Activated CD8-positive, alpha-beta T cell treated with anti-CD3 and anti-CD28 coated beads for 36 hours (primary cell): ENCODE measurements at regions not wholly inside any gene's neighbourhood (a gene's known extent, or its start where the extent isn't known, plus 50 kb on each side); places are given as distances from the start of the nearest gene placed in this dataset.
"Not testable (repeated sequence)": the region's sequence is repeated elsewhere in the genome, so short reads cannot be mapped to it uniquely, and the experiment has no call there.

Source experiments
- ATAC-seq: fragments of 200-7000 bp; cut with Tn5 transposase; one replicate; pipeline ENCODE4 v1.10.0; 2021; ENCODE audit warnings: mild to moderate bottlenecking, moderate library complexity
- CTCF ChIA-PET: fragments of 350-600 bp; sonication (Branson Sonifier 250); formaldehyde crosslinking; loops from one replicate; lab custom pipeline; 2021; ENCODE audit warnings: antibody characterized with exemption; lab: Charles Lee
- POLR2A ChIA-PET: fragments of 350-600 bp; sonication (Branson Sonifier 250); formaldehyde crosslinking; loops from one replicate; lab custom pipeline; 2021; ENCODE audit warnings: antibody characterized with exemption; lab: Charles Lee
- DNase-seq: peaks from one replicate; pipeline ENCODE4 v3.0.0-alpha.2; 2020
- H3K27ac Mint-ChIP-seq: one replicate; pipeline ENCODE4 v1.8.0; 2021; ENCODE audit warnings: mild to moderate bottlenecking, mixed read lengths
- H3K27me3 Mint-ChIP-seq: one replicate; pipeline ENCODE4 v1.8.0; 2021; ENCODE audit warnings: mixed read lengths
- H3K36me3 Mint-ChIP-seq: one replicate; pipeline ENCODE4 v1.8.0; 2021; ENCODE audit warnings: low read depth, mixed read lengths
- H3K4me1 Mint-ChIP-seq: one replicate; pipeline ENCODE4 v1.8.0; 2021; ENCODE audit warnings: low read depth, mixed read lengths
- H3K4me3 Mint-ChIP-seq: one replicate; pipeline ENCODE4 v1.8.0; 2021; ENCODE audit warnings: mild to moderate bottlenecking, moderate library complexity, mixed read lengths
- H3K9me3 Mint-ChIP-seq: one replicate; pipeline ENCODE4 v1.8.0; 2021; ENCODE audit warnings: mixed read lengths
- intact Hi-C: fragments of 100-400 bp; cut with micrococcal nuclease; formaldehyde crosslinking; loops from one replicate; pipeline ENCODE4 v1.10.0; 2022

DNA sequence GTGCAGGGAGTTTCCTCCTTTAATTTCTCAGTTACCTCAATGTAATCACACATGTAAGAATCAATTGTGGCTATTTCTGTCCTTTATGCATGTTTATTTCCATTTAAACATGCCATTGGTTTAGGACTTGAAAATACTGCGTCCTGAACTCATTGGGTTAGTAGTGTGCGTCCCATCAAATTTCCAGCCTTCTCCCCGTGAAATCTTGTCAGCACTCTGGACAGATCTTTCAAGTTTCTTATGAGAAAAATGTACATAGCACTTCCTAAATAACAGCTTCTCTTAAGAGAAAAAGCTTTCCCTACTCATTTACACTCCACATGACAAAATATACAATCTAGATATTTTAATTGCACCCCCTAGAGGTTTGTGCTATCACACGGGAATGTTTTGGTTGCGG, 353.9 kb upstream of the FOLH1 start:
- H3K36me3 Mint-ChIP-seq, H3K4me1 Mint-ChIP-seq, ATAC-seq, H3K4me3 Mint-ChIP-seq, H3K27ac Mint-ChIP-seq, intact Hi-C loops, POLR2A ChIA-PET, CTCF ChIA-PET, DNase-seq, H3K27me3 Mint-ChIP-seq, H3K9me3 Mint-ChIP-seq: not testable (repeated sequence)

DNA sequence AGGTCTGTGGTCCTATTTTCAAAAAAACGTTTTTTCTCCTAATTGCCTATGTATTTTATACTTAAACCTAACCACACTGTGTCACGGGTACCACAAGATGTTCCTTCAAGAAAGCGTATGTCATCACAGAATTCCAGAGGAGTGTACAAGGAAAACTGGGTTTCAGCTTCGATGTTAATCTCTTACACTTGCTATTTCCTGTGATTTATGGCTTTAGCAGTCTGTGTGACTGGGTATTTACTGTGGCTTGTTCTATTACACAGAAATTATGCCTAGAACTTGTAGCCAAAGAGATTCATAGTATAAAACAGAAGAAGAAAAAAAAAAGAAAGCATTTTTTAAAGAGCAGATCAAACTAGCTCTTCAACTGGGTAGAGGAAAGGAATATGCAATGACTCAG, 371.1 kb upstream of the FOLH1 start:
- ATAC-seq, DNase-seq, H3K36me3 Mint-ChIP-seq, H3K4me3 Mint-ChIP-seq, CTCF ChIA-PET, H3K27me3 Mint-ChIP-seq, H3K4me1 Mint-ChIP-seq, H3K27ac Mint-ChIP-seq, H3K9me3 Mint-ChIP-seq, POLR2A ChIA-PET, intact Hi-C loops: not testable (repeated sequence)

DNA sequence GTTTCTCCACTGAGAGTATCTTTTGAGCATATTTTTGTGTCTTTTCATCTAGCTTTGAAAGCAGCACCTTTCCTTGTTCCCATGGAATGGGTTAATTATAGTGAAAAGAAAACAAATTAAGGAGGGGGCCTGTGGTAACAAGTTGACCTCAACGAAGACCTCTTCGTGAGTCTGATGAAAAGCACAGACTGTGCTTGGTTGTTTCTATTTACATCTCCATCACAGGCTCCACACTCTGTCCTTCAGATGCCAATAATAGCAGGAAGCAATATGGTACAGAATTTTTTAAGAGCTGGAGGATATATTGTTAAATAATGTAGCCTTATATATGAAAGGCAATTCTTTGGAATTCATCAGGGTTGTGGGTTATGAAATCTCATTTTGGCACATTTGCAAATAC, 366.7 kb upstream of the OR4C13 start:
- DNase-seq, H3K9me3 Mint-ChIP-seq, H3K4me1 Mint-ChIP-seq, H3K4me3 Mint-ChIP-seq, H3K27me3 Mint-ChIP-seq, H3K36me3 Mint-ChIP-seq, CTCF ChIA-PET, H3K27ac Mint-ChIP-seq, intact Hi-C loops, ATAC-seq, POLR2A ChIA-PET: not testable (repeated sequence)

DNA sequence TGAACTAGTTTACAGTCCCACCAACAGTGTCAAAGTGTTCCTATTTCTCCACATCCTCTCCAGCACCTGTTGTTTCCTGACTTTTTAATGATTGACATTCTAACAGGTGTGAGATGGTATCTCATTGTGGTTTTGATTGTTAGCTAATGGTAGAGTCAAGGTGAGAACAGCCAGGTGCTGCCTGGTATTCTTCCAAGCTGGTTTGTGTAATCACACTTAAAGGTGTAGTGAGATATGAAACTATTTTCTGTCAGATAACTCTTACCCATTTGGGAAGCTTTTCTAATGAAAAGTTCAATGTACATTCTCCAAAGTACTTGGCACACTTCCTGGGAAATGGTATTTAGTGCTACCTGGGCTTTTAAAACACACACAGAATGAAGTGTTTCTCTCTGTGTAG, 343.3 kb upstream of the OR4C13 start:
- CTCF ChIA-PET, H3K27me3 Mint-ChIP-seq, H3K4me3 Mint-ChIP-seq, DNase-seq, H3K4me1 Mint-ChIP-seq, H3K9me3 Mint-ChIP-seq, intact Hi-C loops, POLR2A ChIA-PET, H3K36me3 Mint-ChIP-seq, ATAC-seq, H3K27ac Mint-ChIP-seq: not testable (repeated sequence)

DNA sequence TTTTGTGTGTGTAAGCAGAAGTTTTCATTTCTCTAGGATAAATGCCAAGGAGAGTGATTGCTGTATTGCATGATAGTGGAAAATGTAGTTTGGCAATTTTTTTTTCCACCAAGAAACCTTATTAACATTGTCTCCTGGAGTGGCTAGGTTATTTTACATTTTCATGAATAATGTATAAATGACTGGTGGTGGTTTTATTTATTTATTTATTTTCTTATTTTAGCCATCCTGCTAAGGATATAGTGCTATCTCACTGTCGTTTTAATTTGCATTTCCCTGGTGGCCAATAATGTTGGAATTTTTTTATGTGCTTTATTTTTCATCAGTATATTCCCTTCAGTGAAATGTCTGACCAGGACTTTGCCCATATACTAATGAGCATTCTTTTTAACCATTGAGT, 328.3 kb upstream of the OR4C13 start:
- POLR2A ChIA-PET, ATAC-seq, H3K27me3 Mint-ChIP-seq: not testable (repeated sequence)

DNA sequence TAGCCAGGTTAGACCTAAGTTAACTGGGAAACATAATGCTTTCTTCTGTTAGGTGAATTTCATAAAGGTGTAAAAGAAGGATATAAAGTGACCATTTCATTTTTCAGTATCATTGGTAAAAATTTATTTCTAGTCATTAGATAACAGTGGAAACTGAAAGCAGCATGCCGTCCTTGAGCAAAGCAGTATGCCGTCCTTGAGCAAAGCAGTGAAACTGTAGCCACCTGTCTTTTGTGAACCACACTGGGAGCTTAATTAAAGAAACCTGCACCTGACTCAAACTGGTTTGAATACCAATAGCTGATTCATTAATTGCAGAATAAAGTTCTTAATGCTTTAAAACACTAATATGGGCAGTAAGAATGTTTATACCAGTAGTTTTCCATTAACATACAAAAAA, 281.5 kb upstream of the OR4C13 start:
- H3K4me3 Mint-ChIP-seq, result not testable (repeated sequence)

More for the DNA sequence above, 328.3 kb upstream of the OR4C13 start:
- H3K4me3 Mint-ChIP-seq, H3K36me3 Mint-ChIP-seq, H3K9me3 Mint-ChIP-seq, intact Hi-C loops, DNase-seq, H3K27ac Mint-ChIP-seq, H3K4me1 Mint-ChIP-seq, CTCF ChIA-PET: not testable (repeated sequence)

DNA sequence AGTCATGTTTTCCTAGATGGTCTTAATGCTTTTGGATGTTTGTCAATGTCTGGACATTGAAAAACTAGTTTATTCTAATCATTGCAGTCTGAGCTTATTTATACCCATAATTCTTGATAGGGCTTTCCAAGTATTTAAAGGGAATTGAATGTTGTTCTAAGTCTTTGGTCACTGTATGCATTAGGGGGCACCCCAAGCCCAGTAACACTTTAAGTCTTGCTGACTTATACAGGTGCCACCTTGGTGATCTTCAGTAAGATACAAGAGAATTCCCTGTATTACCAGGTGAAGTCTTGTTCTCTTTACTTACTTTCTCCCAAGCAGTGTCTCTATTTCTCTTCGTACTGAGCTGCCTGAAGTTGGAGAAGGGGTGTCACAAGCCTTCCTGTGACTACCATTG, 250.1 kb upstream of the OR4C13 start:
- H3K4me3 Mint-ChIP-seq, POLR2A ChIA-PET, CTCF ChIA-PET, H3K27ac Mint-ChIP-seq, DNase-seq, ATAC-seq, H3K4me1 Mint-ChIP-seq, H3K36me3 Mint-ChIP-seq, intact Hi-C loops, H3K9me3 Mint-ChIP-seq, H3K27me3 Mint-ChIP-seq: not testable (repeated sequence)

More for the DNA sequence above, 281.5 kb upstream of the OR4C13 start:
- DNase-seq, H3K36me3 Mint-ChIP-seq, ATAC-seq, intact Hi-C loops, CTCF ChIA-PET, H3K4me1 Mint-ChIP-seq, H3K27ac Mint-ChIP-seq, POLR2A ChIA-PET, H3K27me3 Mint-ChIP-seq: not testable (repeated sequence)
- H3K9me3 Mint-ChIP-seq, result peaks cover 12% of the 10 kb centered on the region

DNA sequence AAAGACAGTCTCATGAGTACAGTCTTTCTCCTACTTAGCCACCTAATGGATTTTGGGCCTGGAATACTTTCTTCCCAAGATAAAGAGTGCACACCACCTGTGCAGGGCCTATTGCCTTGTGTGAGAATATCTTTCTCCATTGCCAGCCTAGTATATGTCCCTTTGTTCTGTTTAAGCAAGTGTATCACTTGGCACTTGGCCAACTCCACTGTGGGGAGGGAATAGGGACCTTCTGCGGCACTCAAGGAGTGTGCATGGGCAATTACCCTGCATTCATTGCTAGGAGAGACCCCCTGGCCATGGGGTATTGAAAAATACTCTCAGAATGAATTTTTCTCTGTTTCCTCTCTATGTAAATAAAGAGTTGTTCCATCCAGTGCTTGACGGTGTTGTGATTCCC, 201.7 kb upstream of the OR4C13 start:
- H3K4me3 Mint-ChIP-seq, H3K9me3 Mint-ChIP-seq, H3K4me1 Mint-ChIP-seq, H3K27me3 Mint-ChIP-seq, ATAC-seq, POLR2A ChIA-PET, H3K27ac Mint-ChIP-seq, intact Hi-C loops, CTCF ChIA-PET, H3K36me3 Mint-ChIP-seq, DNase-seq: not testable (repeated sequence)

DNA sequence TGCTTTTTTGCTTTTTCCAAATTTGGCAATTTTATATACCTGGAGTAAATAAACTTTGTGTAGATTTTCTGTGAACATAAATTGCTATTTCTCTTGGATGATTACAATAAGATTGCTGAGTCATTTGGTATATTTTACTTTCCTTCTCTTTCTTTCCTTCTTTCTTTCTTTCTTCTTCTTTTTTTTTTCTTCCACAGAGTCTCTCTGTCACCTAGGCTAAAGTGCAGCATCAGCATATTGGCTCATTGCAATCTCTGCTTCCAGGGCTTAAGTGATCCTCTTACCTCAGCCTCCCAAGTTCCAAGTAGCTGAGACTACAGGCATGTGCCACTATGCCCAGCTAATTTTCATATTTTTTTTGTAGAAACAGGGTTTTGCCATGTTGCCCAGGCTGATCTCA, 201.2 kb upstream of the OR4C13 start:
- ATAC-seq, H3K36me3 Mint-ChIP-seq, H3K4me1 Mint-ChIP-seq, DNase-seq, H3K27ac Mint-ChIP-seq, intact Hi-C loops, H3K4me3 Mint-ChIP-seq, H3K27me3 Mint-ChIP-seq, POLR2A ChIA-PET, H3K9me3 Mint-ChIP-seq, CTCF ChIA-PET: not testable (repeated sequence)

DNA sequence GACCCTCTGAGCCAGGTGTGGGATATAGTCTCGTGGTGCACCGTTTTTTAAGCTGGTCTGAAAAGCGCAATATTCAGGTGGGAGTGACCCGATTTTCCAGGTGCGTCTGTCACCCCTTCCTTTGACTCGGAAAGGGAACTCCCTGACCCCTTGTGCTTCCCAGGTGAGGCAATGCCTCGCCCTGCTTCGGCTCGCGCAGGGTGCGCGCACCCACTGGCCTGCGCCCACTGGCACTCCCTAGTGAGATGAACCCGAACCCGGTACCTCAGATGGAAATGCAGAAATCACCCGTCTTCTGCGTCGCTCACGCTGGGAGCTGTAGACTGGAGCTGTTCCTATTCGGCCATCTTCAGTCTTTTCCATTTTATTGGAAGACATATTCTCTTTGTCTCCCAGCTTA, 171.4 kb upstream of the OR4C13 start:
- POLR2A ChIA-PET, intact Hi-C loops, H3K36me3 Mint-ChIP-seq, H3K27ac Mint-ChIP-seq, CTCF ChIA-PET, ATAC-seq, H3K27me3 Mint-ChIP-seq, H3K4me1 Mint-ChIP-seq, H3K9me3 Mint-ChIP-seq, DNase-seq, H3K4me3 Mint-ChIP-seq: not testable (repeated sequence)

DNA sequence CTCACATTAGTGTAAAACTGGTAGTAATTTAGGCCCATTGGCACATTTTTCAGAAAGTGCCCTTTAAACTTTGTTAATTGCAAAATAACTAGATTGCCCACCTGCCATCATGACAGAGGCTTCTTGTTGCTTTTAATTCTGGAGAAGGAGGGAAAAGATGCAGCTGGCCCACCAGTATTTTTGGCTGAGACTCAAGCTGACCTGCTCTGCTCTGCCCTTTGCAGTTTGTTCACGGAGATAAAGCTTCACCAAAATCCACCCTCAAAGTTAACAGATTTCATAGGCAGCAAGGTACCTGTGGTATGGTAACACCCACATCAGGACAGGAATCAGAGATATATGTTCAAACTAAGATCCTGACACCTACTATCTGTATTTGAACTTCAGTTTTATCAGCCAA, 170.2 kb upstream of the OR4C13 start:
- H3K4me1 Mint-ChIP-seq, H3K27ac Mint-ChIP-seq, H3K36me3 Mint-ChIP-seq, CTCF ChIA-PET, H3K27me3 Mint-ChIP-seq, intact Hi-C loops, H3K4me3 Mint-ChIP-seq, POLR2A ChIA-PET, H3K9me3 Mint-ChIP-seq, ATAC-seq, DNase-seq: not testable (repeated sequence)

DNA sequence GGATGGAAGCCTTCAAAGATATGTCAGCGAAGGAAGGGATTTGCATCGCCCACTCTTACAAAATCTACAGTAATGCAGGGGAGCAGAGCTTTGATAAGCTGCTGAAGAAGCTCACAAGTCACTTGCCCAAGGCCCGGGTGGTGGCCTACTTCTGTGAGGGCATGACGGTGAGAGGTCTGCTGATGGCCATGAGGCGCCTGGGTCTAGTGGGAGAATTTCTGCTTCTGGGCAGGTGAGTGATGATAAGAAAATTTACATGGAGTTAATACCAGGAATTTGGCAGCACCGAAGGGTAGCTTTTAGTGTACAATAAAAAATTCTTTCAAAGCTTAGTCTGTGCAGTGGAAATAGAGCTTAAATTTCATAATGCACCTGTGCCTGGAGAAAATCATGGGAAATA, 168.3 kb upstream of the OR4C13 start:
- ATAC-seq, H3K36me3 Mint-ChIP-seq, H3K4me1 Mint-ChIP-seq, DNase-seq, intact Hi-C loops, POLR2A ChIA-PET, H3K27ac Mint-ChIP-seq, H3K27me3 Mint-ChIP-seq, H3K4me3 Mint-ChIP-seq, H3K9me3 Mint-ChIP-seq: not testable (repeated sequence)
- CTCF ChIA-PET, result interaction anchor here (0.6 kb wide), 1 partner anchor 353 kb away, joined by 3 read pairs; no protein-coding TSS in a partner anchor

DNA sequence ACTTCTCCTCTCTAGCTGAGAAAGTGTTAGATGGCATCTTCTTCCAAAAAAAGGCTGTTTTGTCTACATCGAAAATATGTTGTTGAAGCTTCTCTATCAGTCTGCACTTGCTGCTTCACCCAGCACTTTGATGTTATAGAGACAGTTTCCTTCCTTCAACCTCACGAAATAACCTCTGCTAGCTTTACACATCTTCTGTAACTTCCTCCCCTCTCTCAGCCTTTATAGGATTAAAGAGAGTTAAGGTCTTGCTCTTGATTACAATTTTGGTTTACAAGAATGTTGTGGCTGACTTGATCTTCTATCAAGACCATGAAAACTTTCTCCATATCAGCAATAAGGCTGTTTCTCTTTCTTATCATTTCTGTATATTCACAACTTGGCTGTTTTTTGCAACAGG, 162.4 kb upstream of the OR4C13 start:
- H3K9me3 Mint-ChIP-seq, result peaks cover 15% of the 10 kb centered on the region
- H3K36me3 Mint-ChIP-seq, DNase-seq, POLR2A ChIA-PET, CTCF ChIA-PET, H3K4me3 Mint-ChIP-seq, intact Hi-C loops, H3K27ac Mint-ChIP-seq, H3K27me3 Mint-ChIP-seq, ATAC-seq, H3K4me1 Mint-ChIP-seq: not testable (repeated sequence)
